ENCODE measurements at regions not wholly inside any gene's neighbourhood (a gene's known extent, or its start where the extent isn't known, plus 50 kb on each side); places are given as distances from the start of the nearest gene placed in this dataset.

DNA sequence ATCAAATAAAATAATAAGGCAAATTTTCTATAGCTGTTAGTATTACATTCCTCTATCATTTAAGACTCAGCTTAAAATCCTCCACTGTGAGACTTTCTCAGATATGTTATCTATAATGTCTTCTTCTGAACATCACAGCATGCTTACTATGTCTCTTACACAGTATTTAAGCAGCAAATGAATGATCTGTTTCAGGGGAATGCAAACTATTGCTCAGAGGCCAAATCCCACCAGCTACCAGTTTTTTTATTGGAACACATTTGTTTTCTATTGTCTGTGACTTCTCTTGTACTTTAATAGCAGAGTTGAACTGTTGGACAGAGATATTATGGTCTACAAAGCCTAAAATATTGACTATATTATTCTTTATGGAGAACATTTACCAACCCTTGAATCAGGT, 59.6 kb downstream of the C3orf38 start:
- no peak for DNase-seq

DNA sequence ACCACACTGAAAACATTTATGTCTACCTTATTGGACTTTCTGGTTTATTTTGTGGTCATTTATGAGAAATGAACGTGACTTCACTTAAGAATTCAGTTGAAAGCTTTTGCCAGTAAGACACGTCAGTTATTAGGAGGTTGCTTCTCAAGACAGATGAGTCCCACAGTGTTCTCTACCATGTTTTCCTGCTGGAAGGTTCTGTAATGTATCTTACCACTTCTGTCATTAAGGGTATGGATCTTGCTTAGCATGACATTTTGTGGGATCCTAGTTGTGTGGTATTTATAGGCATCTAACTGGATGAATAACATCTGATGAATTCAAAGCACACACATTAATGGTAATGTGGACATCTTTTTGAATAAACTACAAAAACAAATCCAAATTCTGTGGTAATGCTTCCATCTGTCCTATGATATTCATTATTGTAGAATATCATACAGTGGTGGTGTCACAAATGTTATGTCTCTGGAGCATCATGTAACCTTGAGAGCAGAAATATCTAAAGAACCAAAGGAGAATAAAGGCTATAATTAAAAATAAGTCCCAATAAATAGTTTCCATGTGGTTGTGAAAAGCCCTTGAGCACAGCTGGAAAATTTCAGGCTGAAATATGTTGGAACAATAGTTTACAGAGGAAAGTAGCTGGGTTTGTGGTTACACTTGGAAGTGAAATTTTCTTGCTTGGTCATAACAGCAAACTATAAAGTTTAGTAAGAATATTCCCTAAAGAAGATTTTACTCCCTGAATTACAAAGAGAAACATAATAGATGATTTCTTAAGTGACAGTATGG, 61.5 kb downstream of the C3orf38 start:
- no peak for DNase-seq

DNA sequence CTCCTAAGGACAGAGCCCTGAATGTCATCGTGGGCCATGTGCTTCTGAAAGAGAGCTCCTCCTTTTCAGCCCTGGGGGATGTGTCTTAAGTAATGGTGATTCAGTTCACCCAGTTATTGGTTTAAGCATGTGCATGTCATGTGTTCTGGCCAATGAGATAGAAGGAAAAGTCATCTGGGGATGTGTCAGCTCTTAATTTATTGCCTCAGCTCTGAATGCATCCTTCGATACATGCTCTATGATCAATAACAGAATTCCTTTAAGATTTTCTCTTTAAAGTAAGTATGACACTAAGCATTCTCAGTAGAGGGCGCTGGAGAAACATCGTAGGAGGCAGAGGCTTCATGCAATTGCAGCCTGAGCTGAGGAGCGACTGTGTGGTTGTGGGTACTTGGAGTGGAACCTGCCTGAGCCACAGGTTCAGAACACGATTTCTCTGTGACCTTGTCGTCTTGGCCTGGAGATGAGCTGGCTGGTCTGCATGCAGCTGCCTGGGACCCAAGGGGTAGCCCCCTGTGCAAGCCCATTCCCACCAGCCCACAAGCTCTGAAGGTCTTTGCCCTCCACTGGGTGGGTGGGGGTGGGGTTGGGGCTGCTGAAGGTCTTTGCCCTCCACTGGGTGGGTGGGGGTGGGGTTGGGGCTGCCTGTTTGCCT, 69.5 kb downstream of the C3orf38 start:
- DNase-seq, result peak; percentile 47

DNA sequence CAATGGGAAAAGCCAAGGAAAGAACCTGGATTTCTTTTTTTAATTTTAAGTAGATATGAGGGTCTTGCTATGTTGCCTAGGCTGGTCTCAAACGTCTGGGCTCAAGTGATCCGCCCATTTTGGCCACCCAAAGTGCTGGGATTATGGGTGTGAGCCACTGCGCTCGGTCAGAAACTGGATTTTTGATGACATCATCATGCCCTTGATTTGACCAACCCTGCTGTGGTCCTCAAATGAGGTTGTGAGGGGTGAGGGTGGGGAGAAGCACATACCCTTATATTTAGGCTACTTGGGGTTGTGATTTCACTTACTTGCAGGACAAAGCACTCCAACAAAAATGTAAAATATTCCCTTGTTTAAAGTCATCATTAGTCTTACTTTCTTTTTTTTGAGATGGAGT, 70.4 kb downstream of the C3orf38 start:
- no peak for DNase-seq

DNA sequence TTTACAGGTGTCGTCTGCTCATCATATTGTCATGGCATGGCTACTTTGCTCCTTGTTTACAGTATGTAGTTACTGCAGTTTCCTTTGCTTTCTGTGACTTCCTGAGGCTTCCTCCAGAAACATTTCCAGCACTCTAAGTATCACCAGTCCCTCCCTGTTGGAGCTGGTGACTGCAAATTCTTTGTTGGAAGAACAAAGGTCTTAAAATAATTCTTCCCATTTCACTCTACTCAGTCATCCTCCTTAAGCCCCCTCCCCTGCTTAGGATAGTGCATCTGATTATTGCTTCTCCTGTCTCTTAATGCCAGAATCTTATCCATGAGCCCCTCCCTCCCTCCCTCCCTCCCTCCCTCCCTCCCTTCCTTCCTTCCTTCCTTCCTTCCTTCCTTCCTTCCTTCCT, 72.0 kb downstream of the C3orf38 start:
- DNase-seq, result no peak

DNA sequence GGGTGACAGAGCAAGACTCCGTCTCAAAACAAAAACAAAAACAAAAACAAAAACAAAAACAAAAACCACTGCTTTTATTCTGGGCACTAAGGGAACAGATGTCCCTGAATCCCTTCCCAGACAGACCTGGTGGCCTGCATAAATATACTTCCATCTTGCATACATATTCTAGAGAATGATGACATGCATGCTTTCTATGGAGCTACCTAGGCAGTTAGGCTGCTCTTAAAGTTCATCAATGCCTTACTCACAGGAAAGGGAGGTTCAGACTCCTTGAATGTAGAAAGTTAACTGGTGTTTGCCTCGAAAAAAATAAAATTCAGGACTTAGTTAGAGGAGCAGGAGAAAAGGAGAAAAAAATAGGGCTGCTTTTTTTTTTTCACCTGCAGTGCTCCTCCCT, 72.6 kb downstream of the C3orf38 start:
- no peak for DNase-seq

DNA sequence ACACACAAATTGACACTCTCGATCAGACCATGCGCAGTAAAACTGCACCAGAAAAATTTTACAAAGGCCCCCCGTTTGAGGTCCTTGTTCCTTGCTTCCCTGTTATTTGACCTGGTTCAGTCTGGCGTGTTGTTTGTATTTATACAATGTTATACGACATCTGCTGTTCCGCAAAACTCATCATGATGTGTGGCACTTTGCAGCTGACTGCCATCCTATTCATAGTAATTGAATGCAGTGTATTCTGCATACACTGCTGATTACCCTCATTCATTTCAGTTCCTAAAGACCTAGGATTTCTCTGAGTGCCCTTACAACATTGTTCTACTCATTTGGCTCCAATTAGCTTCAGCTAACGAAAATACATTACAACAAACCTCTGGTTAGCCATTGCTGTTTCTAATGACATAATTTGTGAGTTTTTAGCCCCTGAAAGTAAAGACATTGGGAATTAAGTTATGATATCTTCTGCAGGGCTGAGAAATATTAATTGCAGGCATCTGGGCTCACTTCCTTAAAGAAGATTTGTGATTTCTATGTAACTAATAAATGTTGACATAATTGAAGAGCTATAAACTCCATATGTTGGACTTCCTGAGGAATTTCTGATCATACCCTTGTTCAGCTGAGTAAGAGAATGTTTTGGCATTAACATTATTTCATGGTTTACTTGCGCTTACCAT, 75.7 kb downstream of the C3orf38 start:
- DNase-seq, result no peak

DNA sequence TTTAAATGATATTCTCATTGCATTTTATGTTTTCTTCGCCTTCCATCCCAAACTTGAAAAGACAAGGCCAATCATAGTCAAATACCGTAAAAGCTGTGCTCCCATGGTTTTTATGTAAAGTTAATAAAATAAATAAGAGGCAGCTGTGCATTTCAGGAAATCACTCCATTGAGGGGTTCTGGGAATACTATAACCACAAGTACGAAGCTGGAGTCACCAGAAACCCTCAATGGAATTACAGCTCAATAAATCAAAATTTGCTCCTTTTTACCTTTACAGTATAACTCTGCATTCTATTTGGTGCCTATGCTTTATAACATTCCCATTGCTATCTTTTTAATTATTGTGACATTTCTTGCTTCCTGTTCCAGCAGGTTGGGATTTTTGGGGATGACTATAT, 77.2 kb downstream of the C3orf38 start:
- DNase-seq, result no peak

DNA sequence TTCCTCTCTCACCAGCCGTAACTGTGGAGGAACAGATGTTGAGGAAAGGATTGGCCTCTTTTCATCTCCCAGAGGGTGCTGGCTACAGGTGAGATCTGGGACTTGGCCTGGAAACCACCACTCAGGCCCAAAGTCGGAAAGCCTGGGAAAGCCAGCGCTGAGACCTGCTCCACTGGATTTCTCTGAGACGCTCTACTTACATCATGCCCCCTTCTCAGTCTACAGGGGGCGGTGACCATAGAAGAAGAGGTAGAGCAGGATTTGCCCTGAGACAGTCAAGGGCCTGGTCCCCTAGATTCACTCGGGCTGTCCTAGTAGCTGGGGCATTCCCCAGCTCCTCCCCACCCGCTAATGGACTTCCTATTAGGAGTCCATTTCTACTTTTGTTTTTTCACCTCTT, 80.9 kb downstream of the C3orf38 start:
- no peak for DNase-seq

DNA sequence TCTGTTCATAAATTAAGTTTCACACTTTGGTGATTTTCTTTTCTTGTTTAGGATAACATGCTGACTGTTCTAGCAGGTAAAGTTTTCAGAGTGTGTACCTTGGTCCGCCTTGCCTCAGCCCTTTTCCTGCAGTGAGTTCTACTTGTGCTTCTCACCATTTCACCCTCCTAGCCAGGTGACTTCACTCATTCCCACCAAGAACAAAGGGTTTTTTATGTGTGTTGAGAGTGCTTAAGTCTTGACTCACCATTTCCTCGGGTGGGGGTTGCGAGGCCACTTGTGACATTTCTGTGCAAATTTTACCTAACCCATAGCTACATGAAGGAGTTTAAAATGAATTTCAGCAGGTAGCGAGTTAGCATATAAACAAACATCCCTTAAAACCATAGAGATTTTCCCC, 81.4 kb downstream of the C3orf38 start:
- no peak for DNase-seq

DNA sequence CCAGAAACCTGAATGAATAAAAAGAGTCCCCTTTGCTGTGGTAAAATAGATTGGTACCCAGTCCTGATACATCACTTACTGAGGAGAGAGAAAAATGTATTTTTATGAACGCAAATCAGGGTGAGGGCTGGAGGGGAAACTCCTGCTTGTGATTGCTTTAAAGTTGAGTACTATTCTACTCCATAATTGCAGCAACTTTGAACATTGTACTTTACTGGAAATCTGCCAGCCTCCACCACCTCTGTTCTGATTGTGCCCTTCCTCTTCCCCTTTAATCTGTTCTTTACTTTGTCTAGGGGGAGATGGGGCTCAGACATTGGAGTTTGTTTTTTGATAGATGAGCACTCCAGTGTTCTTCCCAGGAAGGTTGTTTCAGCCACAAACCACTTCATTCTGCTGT, 81.9 kb downstream of the C3orf38 start:
- no peak for DNase-seq

DNA sequence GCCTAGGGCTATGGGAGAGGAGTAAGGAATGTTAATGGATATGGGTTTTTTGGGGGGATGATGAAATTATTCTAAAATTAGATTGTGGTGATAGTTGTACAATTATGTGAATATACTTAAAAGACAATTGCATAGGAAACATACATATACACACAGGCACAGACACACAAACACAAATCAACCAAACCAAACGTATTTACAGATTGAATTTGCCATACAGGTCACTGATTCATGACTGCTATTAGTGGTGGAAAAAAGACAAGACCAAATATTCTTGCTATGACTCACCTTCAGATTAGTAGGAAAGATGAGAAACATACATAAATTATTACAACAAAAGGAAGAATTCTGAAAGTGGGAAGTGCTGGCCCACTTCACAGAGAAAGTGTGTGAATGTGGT, 85.3 kb downstream of the C3orf38 start:
- DNase-seq, result no peak

DNA sequence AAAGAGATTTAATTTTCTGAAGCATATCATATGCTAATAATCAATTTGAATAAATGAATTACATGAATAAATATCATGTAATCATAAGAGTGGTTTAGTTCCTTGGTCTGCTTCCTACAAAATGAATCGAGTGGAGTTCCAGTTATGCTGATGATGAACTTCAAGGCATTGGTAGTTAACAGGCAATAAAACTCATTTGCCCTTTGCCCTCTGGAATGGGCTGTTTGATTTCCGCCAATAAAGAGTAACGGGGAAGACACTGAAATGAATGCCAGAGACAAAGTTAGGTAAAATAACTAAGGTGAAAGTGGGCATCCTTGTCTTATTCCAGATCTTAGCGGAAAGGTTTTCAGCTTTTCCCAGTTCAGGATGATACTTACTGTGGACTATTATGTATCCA, 90.1 kb downstream of the C3orf38 start:
- no peak for DNase-seq

DNA sequence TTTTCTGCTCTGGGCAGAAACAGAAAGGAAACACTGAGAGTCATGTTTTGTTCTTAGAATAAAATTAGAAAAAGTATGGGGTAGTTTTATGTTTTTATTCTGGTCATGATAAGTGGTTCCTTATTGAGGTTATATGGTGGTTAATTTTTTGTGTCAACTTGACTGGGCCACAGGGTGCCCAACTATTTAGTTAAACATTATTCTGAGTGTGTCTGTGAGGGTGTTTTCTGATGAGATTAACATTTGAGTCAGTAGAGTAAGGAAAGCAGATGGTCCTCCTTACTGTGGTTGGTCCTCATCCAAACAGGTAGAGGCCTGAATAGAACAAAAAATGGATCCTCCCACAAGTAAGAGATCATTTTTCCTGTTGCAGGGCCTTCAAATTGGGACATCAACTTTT, 98.9 kb downstream of the C3orf38 start:
- DNase-seq, result no peak

DNA sequence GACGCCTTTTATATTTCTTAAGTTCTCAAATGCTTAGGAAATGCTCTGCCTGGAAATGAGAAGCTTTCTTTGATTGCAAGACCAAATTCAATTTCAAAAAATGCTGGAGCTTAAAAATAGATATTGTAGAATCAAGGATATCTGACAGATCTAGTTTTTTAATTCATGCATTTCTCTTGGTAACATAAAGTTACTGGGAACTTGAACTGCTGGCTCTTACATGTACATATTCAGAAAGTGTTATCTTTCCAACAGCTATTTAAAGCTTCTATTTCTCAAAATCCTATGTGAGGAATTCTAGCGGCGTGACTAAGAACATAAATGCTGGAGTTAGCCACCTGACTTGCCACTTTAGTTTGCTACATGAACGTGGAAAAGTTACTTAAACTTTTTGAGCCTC, 109.3 kb downstream of the C3orf38 start:
- DNase-seq, result no peak

DNA sequence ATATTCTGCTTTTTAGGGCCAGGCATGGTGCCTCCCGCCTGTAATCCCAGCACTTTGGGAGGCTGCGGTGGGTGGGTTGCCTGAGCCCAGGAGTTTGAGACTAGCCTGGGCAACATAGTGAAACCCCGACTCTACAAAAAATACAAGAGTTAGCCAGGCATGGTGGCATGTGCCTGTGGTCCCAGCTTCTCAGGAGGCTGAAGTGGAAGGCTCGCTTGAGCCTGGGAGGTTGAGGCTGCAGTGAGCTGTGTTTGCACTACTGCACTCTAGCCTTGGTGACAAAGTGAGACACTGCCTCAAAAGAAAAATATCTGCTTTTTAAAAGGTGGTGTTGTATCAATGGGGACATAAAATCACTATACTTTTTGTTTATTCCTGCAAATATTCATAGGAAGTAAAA, 112.8 kb downstream of the C3orf38 start:
- no peak for DNase-seq

DNA sequence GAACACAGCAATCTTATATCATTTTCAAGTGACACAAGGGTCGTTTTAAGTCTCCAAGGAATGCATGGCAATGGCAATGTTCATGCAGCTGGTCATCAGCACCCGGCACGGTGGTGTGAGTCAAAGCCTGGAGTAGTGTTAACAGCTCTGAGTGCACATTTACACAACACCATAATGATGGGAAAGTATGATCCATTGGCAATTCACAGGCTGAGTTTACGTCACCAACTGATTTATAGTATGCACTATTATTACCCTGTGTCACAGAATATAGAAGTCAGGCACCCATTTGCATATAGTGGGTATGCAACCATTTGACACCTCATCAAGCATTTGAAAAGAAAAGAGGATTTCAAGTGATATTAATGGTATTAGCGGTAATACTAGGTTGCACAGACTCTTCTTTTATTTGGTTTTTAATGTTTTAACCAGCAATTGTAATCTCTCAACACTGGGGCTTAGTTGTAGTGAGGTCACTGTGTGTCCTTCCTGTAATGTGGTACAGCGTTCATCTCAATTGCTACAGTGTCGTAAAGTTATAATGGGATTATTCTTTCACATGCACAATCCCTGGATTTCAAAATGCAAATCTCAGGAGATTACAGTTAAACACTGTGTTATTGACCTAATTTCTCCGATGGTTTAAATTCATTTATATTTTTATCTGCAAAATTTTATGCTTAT, 113.8 kb downstream of the C3orf38 start:
- DNase-seq, result no peak

DNA sequence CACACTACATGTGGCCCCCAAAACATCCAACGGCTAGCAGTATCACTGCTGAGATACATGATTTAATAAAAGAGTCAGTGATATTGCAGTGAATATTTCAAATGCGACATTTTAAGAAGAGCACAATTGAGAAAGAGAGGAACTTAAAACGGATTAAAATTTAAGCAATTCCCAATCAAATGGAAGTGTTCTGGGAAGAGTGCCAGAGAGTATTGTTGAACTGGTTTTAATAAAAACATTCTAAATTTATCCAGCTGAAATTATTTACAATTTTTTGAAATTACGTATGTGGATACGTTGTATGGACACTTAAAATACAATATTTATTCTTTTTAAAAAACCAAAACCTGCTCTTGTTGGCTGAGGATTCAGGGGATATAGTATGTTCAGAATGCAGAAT, 117.7 kb downstream of the C3orf38 start:
- DNase-seq, result no peak

DNA sequence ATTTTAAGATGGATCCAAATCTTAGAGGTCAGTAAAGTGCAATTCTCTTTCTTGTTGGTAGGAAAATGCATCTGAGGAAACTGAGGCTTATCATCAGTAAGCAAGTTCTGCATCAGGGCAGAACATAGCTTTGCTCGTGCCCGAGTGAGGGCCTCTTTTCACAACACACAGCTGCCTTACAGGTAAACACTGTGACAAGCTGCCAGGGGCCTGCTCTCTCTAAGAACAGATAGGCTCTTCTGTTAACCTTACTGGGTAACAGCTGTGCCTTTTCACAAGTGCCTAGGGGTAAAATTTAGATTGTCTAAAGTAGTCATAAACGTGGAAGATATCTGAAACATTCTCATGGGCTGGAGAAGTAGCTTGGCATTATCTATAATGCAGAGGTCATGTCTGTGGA, 118.1 kb downstream of the C3orf38 start:
- DNase-seq, result no peak

DNA sequence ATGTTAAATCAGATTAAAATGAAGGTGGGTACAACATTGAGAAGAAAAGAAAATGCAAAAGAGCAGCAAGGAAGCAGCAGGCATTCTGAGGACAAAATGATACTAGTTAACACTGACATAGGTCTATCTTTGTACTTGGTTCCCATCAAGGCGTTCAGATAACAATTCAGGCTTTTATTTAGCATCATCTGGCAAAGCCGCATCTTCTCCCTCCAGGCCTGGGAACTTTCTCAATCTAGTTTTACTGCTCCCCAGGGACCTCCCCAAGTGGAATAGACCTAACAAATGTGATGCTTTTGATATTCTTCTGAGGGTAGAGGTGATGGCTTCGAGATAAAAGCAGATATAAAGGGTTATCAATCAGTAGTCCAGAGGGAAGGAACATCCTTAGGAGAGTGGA, 130.6 kb downstream of the C3orf38 start:
- DNase-seq, result no peak

DNA sequence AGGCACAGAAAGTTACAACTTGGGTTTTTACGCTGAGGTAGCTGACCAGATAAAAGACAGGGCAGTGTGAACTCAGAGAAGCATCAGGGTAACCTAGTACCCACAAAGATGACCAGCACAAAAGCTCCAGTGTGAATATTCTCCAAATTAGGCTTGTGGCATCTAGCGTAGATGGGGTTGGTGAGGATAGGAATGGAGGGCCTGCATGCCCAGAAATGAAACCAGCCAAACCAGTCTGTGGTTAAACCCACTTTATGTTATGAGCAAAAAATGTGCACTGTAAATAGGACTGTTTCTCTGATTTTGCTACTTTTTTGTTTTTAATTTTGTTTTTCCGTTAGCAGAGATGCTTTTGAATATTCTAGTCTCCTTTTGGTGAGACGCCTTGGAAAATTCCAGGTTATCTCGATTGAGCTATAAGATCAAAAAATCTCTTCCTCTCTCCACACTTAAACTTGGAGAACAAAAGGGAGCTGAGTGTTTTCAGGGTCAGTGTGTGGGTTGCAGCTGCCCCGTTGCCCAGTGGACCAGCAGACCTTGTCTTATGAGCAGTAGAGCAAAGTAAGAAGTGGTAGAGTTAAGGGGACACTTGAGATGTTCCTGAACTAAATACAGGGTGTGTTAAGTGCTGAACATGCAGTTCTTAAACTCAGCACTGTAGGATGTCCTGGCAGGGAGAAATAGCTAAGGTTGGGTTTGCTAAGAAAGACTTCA, 132.9 kb downstream of the C3orf38 start:
- no peak for DNase-seq

DNA sequence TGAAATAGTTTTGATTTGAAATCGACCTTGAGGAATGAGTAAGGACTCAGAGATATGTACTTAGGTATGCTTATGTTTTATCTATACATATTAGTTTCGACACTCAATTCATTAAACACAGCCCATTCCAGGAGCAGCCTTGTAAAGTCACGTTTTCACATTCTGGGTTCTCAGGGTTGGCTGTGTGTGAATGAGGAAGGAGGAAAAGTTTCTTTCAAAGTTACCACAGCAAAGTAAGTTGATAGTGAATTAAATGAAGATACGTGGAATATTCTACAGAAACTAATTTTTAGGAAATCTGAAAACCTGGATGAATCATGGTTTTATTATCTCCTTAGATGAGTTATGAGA, 133.5 kb downstream of the C3orf38 start:
- no peak for DNase-seq

DNA sequence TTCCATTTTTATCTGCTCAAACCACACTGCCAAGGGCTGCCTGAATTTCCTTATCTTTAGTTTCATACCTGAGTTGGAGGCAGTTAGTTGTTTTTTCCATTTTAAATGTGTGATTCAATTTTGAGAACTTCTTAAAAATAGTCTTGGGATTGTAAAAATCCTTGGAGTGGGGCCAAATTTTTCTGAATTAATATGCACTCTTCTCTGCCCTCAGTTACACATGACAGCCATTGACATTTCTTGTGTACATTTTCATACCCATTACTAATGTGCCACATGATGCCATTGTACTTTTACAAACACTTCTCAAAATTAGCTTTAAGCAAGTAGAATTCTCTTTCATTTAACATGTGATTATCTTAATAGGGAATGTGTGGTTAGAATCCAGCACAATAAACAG, 141.7 kb downstream of the C3orf38 start:
- DNase-seq, result no peak

Measured in left hindlimb (tissue), 1 donor.